ENCODE measurements at regions not wholly inside any gene's neighbourhood (a gene's known extent, or its start where the extent isn't known, plus 50 kb on each side); places are given as distances from the start of the nearest gene placed in this dataset.

- Histone ChIP-seq H3K36me3 (ENCODE audit: control insufficient read depth in 4 of 4, insufficient read depth in 4 of 4, low read length in 4 of 4) (no peaks in the 10 kb centered on the region), H3K27ac (ENCODE audit: low read depth in 1 of 2, low read length in 1 of 2) (no peak overlapping the region), H3K4me1 (ENCODE audit: control insufficient read depth in 5 of 5, insufficient read depth in 5 of 5, low read length in 5 of 5) (peaks cover 0 to 10% (median 0%) of the 10 kb centered on the region in 5 donors), H3K27me3 (ENCODE audit: control insufficient read depth in 3 of 3, insufficient read depth in 3 of 3, low read length in 2 of 3) (no peaks in the 10 kb centered on the region), H3K4me3 (no peak overlapping the region), H3K9ac (ENCODE audit: insufficient read depth in 1 of 2, low read length in 2 of 2) (no peak overlapping the region), H3K9me3 (ENCODE audit: control insufficient read depth in 4 of 4, insufficient read depth in 3 of 4, low read length in 3 of 4) (peaks cover 0 to 6% (median 0%) of the 10 kb centered on the region in 4 donors)
- DNase-seq (no peak), ATAC-seq (ENCODE audit: insufficient read depth, low FRiP score) (no peak)
- WGBS, 2 donors, result 76 to 84% methylated on average over 5 of the region's 5 CpGs
- no peak for TF ChIP-seq CTCF (IDR thresholded peaks at IDR 0.05; ENCODE audit: control extremely low read depth, extremely low read depth)
Observed at GRCh38 chr9:134560206-134560605, 81.4 kb upstream of the COL5A1 start.

- 46 to 58% methylated on average over 10 of the region's 10 CpGs for WGBS, 2 donors
- DNase-seq (no peak), ATAC-seq (ENCODE audit: insufficient read depth, low FRiP score) (no peak)
- Histone ChIP-seq H3K27me3 (ENCODE audit: control insufficient read depth in 3 of 3, insufficient read depth in 3 of 3, low read length in 2 of 3) (no peaks in the 10 kb centered on the region), H3K36me3 (ENCODE audit: control insufficient read depth in 4 of 4, insufficient read depth in 4 of 4, low read length in 4 of 4) (no peaks in the 10 kb centered on the region), H3K4me1 (ENCODE audit: control insufficient read depth in 5 of 5, insufficient read depth in 5 of 5, low read length in 5 of 5) (peaks cover 0 to 10% (median 0%) of the 10 kb centered on the region in 5 donors), H3K4me3 (no peak overlapping the region), H3K9me3 (ENCODE audit: control insufficient read depth in 4 of 4, insufficient read depth in 3 of 4, low read length in 3 of 4) (peaks cover 0 to 9% (median 0%) of the 10 kb centered on the region in 4 donors), H3K9ac (ENCODE audit: insufficient read depth in 1 of 2, low read length in 2 of 2) (no peak overlapping the region), H3K27ac (ENCODE audit: low read depth in 1 of 2, low read length in 1 of 2) (no peak overlapping the region)
- TF ChIP-seq CTCF (IDR thresholded peaks at IDR 0.05; ENCODE audit: control extremely low read depth, extremely low read depth), result no peak
Observed at GRCh38 chr9:134560654-134561053, 80.9 kb upstream of the COL5A1 start.

- no peak for DNase-seq
- TF ChIP-seq CTCF (IDR thresholded peaks at IDR 0.05; ENCODE audit: control extremely low read depth, extremely low read depth), result no peak
- Histone ChIP-seq H3K4me1 (ENCODE audit: control insufficient read depth in 5 of 5, insufficient read depth in 5 of 5, low read length in 5 of 5) (peaks cover 0 to 5% (median 0%) of the 10 kb centered on the region in 5 donors), H3K9me3 (ENCODE audit: control insufficient read depth in 4 of 4, insufficient read depth in 3 of 4, low read length in 3 of 4) (peaks cover 0 to 14% (median 0%) of the 10 kb centered on the region in 4 donors), H3K4me3 (no peak overlapping the region), H3K9ac (ENCODE audit: insufficient read depth in 1 of 2, low read length in 2 of 2) (no peak overlapping the region), H3K27ac (ENCODE audit: low read depth in 1 of 2, low read length in 1 of 2) (no peak overlapping the region), H3K36me3 (ENCODE audit: control insufficient read depth in 4 of 4, insufficient read depth in 4 of 4, low read length in 4 of 4) (no peaks in the 10 kb centered on the region), H3K27me3 (ENCODE audit: control insufficient read depth in 3 of 3, insufficient read depth in 3 of 3, low read length in 2 of 3) (no peaks in the 10 kb centered on the region)
- WGBS, 2 donors, result 92 to 93% methylated on average over 12 of the region's 12 CpGs
- ATAC-seq (ENCODE audit: insufficient read depth, low FRiP score), result no peak
Observed at GRCh38 chr9:134561427-134562145, 80.0 kb upstream of the COL5A1 start.
